Activated B cell treated with CpG ODN at 0.5 μM for 24 hours (primary cell): ENCODE measurements at regions not wholly inside any gene's neighbourhood (a gene's known extent, or its start where the extent isn't known, plus 50 kb on each side); places are given as distances from the start of the nearest gene placed in this dataset.
"Not testable (repeated sequence)": the region's sequence is repeated elsewhere in the genome, so short reads cannot be mapped to it uniquely, and the experiment has no call there.

ENCODE experiments used
- ATAC-seq: fragments of 200-7000 bp; cut with Tn5 transposase; one replicate; pipeline ENCODE4 v1.10.0; 2021; ENCODE audit warnings: low read depth, mild to moderate bottlenecking, moderate library complexity
- CTCF ChIA-PET: fragments of 350-600 bp; sonication (Branson Sonifier 250); formaldehyde crosslinking; loops from one replicate; lab custom pipeline; 2021; ENCODE audit warnings: antibody characterized with exemption; lab: Charles Lee
- POLR2A ChIA-PET: fragments of 350-600 bp; sonication (Branson Sonifier 250); formaldehyde crosslinking; loops from one replicate; lab custom pipeline; 2021; ENCODE audit warnings: antibody characterized with exemption; lab: Charles Lee
- DNase-seq: peaks from one replicate; pipeline ENCODE4 v3.0.0; 2022
- H3K27ac Mint-ChIP-seq: one replicate; pipeline ENCODE4 v1.8.0; 2020; ENCODE audit warnings: mixed read lengths
- H3K27me3 Mint-ChIP-seq: one replicate; pipeline ENCODE4 v1.8.0; 2021; ENCODE audit warnings: mixed read lengths
- H3K36me3 Mint-ChIP-seq: one replicate; pipeline ENCODE4 v1.8.0; 2021; ENCODE audit warnings: low read depth, mixed read lengths
- H3K4me1 Mint-ChIP-seq: one replicate; pipeline ENCODE4 v1.8.0; 2021; ENCODE audit warnings: mixed read lengths
- H3K4me3 Mint-ChIP-seq: one replicate; pipeline ENCODE4 v1.8.0; 2020; ENCODE audit warnings: mild to moderate bottlenecking, mixed read lengths
- H3K9me3 Mint-ChIP-seq: one replicate; pipeline ENCODE4 v1.8.0; 2020; ENCODE audit warnings: mixed read lengths
- CTCF ChIP-seq: fragments of 200-600 bp; IDR thresholded peaks from one replicate; pipeline ENCODE4 v1.8.0; 2022; ENCODE audit warnings: antibody characterized with exemption, mild to moderate bottlenecking
- intact Hi-C: fragments of 100-400 bp; cut with micrococcal nuclease; formaldehyde crosslinking; loops from one replicate; pipeline ENCODE4 v1.15.1; 2024

GRCh38 chr2:171266102-171266501, 105.4 kb upstream of the TLK1 start:
- intact Hi-C loops = no loop called here
- no peaks in the 10 kb centered on the region for H3K9me3 Mint-ChIP-seq
- no peak for ATAC-seq
- H3K36me3 Mint-ChIP-seq = no peaks in the 10 kb centered on the region
- no peak overlapping the region for H3K4me3 Mint-ChIP-seq
- ChIA-PET CTCF (no interaction called here), POLR2A (no interaction called here)
- TF ChIP-seq CTCF = no peak
- H3K4me1 Mint-ChIP-seq = peaks cover 10% of the 10 kb centered on the region
- no peaks in the 10 kb centered on the region for H3K27me3 Mint-ChIP-seq
- no peak overlapping the region for H3K27ac Mint-ChIP-seq
- DNase-seq = no peak

GRCh38 chr2:171261529-171261928, 100.8 kb upstream of the TLK1 start:
- H3K9me3 Mint-ChIP-seq, H3K36me3 Mint-ChIP-seq, POLR2A ChIA-PET, ATAC-seq, H3K4me3 Mint-ChIP-seq, DNase-seq, H3K27me3 Mint-ChIP-seq: not testable (repeated sequence)
- intact Hi-C loops = loop anchor here (2.0 kb wide), 1 partner anchor 155 kb away; no protein-coding TSS in a partner anchor
- CTCF ChIA-PET = interaction anchor here (2.9 kb wide), 1 partner anchor 155 kb away, joined by 17 read pairs; no protein-coding TSS in a partner anchor
- Mint-ChIP-seq H3K4me1 (peaks cover 25% of the 10 kb centered on the region), H3K27ac (peak overlapping the region; percentile 53)

GRCh38 chr2:171260471-171261424, 100.1 kb upstream of the TLK1 start:
- intact Hi-C loops = loop anchor here (2.0 kb wide), 1 partner anchor 156 kb away; no protein-coding TSS in a partner anchor
- Mint-ChIP-seq H3K27me3 (no peaks in the 10 kb centered on the region), H3K27ac (peak overlapping the region; percentile 82), H3K4me3 (peak overlapping the region; percentile 5), H3K36me3 (no peaks in the 10 kb centered on the region), H3K4me1 (peaks cover 25% of the 10 kb centered on the region), H3K9me3 (no peaks in the 10 kb centered on the region)
- no peak for TF ChIP-seq CTCF
- ChIA-PET CTCF (interaction anchor here (0.8 to 2.9 kb wide), 4 partner anchors 64 to 332 kb away, joined by 3 to 17 read pairs (median 3); partner anchors contain the start of gene GORASP2), POLR2A (interaction anchor here (0.6 to 1.1 kb wide), 3 partner anchors 57 to 173 kb away, joined by 3 to 10 read pairs (median 4); partner anchors contain the start of gene METTL8)
- DNase-seq = no peak
- peak; percentile 52 for ATAC-seq

GRCh38 chr2:171254666-171255065, 94.0 kb upstream of the TLK1 start:
- TF ChIP-seq CTCF = no peak
- Mint-ChIP-seq H3K36me3 (no peaks in the 10 kb centered on the region), H3K9me3 (no peaks in the 10 kb centered on the region), H3K4me1 (peaks cover under 1% of the 10 kb centered on the region), H3K27ac (no peak overlapping the region), H3K27me3 (no peaks in the 10 kb centered on the region), H3K4me3 (no peak overlapping the region)
- ChIA-PET POLR2A (no interaction called here), CTCF (interaction anchor here (1.3 kb wide), 1 partner anchor 162 kb away, joined by 3 read pairs; no protein-coding TSS in a partner anchor)
- intact Hi-C loops = no loop called here
- no peak for DNase-seq
- no peak for ATAC-seq

GRCh38 chr2:171253900-171254650, 93.4 kb upstream of the TLK1 start:
- intact Hi-C loops = no loop called here

More at GRCh38 chr2:171253900-171254650, 93.4 kb upstream of the TLK1 start:
- DNase-seq = no peak
- Mint-ChIP-seq H3K27ac (no peak overlapping the region), H3K4me1 (peaks cover 2% of the 10 kb centered on the region), H3K9me3 (no peaks in the 10 kb centered on the region), H3K4me3 (no peak overlapping the region), H3K36me3 (no peaks in the 10 kb centered on the region), H3K27me3 (no peaks in the 10 kb centered on the region)
- ATAC-seq = no peak
- POLR2A ChIA-PET = no interaction called here
- CTCF ChIA-PET = interaction anchor here (1.3 kb wide), 1 partner anchor 162 kb away, joined by 3 read pairs; no protein-coding TSS in a partner anchor
- TF ChIP-seq CTCF = no peak
